ENCODE measurements at regions not wholly inside any gene's neighbourhood (a gene's known extent, or its start where the extent isn't known, plus 50 kb on each side); places are given as distances from the start of the nearest gene placed in this dataset.

- peaks cover 22% of the 10 kb centered on the region for H3K4me1 Mint-ChIP-seq
- Histone ChIP-seq H3K4me1 (peaks cover 22% of the 10 kb centered on the region), H3K4me2 (no peak overlapping the region), H3F3A (ENCODE audit: low read depth) (peaks cover 9% of the 10 kb centered on the region), H3K9ac (no peak overlapping the region), H3K4me3 (no peak overlapping the region), H3K27me3 (peaks cover 20% of the 10 kb centered on the region), H3K27ac (no peak overlapping the region), H3K36me3 (no peaks in the 10 kb centered on the region), H4K20me1 (ENCODE audit: low read depth) (no peaks in the 10 kb centered on the region), H2AFZ (replicated peaks) (no peak overlapping the region), H3K9me3 (ENCODE audit: low read depth) (no peaks in the 10 kb centered on the region), H3K79me2 (ENCODE audit: low read depth) (no peaks in the 10 kb centered on the region)
- no peak overlapping the region for H3K27ac Mint-ChIP-seq
- H3K27me3 Mint-ChIP-seq (ENCODE audit: insufficient read depth, low read depth) = no peaks in the 10 kb centered on the region
- peaks cover 3% of the 10 kb centered on the region for H3K9me3 Mint-ChIP-seq
- TF ChIP-seq EZH2 (IDR thresholded peaks at IDR 0.05) (no peak), EZH2phosphoT487 (IDR thresholded peaks at IDR 0.05) (no peak)
- TF ChIP-seq, protein P1, sequence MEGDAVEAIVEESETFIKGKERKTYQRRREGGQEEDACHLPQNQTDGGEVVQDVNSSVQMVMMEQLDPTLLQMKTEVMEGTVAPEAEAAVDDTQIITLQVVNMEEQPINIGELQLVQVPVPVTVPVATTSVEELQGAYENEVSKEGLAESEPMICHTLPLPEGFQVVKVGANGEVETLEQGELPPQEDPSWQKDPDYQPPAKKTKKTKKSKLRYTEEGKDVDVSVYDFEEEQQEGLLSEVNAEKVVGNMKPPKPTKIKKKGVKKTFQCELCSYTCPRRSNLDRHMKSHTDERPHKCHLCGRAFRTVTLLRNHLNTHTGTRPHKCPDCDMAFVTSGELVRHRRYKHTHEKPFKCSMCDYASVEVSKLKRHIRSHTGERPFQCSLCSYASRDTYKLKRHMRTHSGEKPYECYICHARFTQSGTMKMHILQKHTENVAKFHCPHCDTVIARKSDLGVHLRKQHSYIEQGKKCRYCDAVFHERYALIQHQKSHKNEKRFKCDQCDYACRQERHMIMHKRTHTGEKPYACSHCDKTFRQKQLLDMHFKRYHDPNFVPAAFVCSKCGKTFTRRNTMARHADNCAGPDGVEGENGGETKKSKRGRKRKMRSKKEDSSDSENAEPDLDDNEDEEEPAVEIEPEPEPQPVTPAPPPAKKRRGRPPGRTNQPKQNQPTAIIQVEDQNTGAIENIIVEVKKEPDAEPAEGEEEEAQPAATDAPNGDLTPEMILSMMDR (IDR thresholded peaks at IDR 0.05) = no peak
- DNase-seq (ENCODE audit: low spot score) = no peak
- H3K36me3 Mint-ChIP-seq = no peaks in the 10 kb centered on the region
- no peak overlapping the region for H3K4me3 Mint-ChIP-seq
Observed at GRCh38 chr2:131418625-131419024, 54.7 kb upstream of the RAB6D start.

- no peaks in the 10 kb centered on the region for H3K36me3 Mint-ChIP-seq
- no peak overlapping the region for H3K4me3 ChIP-seq
- no peak overlapping the region for H3K27ac Mint-ChIP-seq
- H3K4me1 Mint-ChIP-seq = peaks cover 29% of the 10 kb centered on the region
- peaks cover 9% of the 10 kb centered on the region for H3F3A ChIP-seq (ENCODE audit: low read depth)
- H3K27me3 Mint-ChIP-seq (ENCODE audit: insufficient read depth, low read depth) = no peaks in the 10 kb centered on the region
- no peak overlapping the region for H2AFZ ChIP-seq (replicated peaks)
- peaks cover 12% of the 10 kb centered on the region for H3K27me3 ChIP-seq
- H4K20me1 ChIP-seq (ENCODE audit: low read depth) = no peaks in the 10 kb centered on the region
- H3K9me3 Mint-ChIP-seq = no peaks in the 10 kb centered on the region
- H3K4me2 ChIP-seq = no peak overlapping the region
- H3K9ac ChIP-seq = no peak overlapping the region
- no peaks in the 10 kb centered on the region for H3K36me3 ChIP-seq
- H3K4me3 Mint-ChIP-seq = no peak overlapping the region
- peaks cover 22% of the 10 kb centered on the region for H3K4me1 ChIP-seq
- no peak for DNase-seq (ENCODE audit: low spot score)
- H3K79me2 ChIP-seq (ENCODE audit: low read depth) = no peaks in the 10 kb centered on the region
- TF ChIP-seq, protein P1 (IDR thresholded peaks at IDR 0.05) = no peak
- TF ChIP-seq EZH2phosphoT487 (IDR thresholded peaks at IDR 0.05) (no peak), EZH2 (IDR thresholded peaks at IDR 0.05) (no peak)
- H3K9me3 ChIP-seq (ENCODE audit: low read depth) = no peaks in the 10 kb centered on the region
- H3K27ac ChIP-seq = no peak overlapping the region
Observed at GRCh38 chr2:131417886-131418285, 53.9 kb upstream of the RAB6D start.

GRCh38 chr2:131413785-131414184 lies 49.8 kb upstream of the RAB6D start:
- H3K4me1 ChIP-seq = peaks cover under 1% of the 10 kb centered on the region
- H3K36me3 ChIP-seq = no peaks in the 10 kb centered on the region
- no peak overlapping the region for H3K4me3 ChIP-seq
- no peak overlapping the region for H3K4me3 Mint-ChIP-seq
- DNase-seq (ENCODE audit: low spot score) = no peak
- no peaks in the 10 kb centered on the region for H3K36me3 Mint-ChIP-seq
- H3K27ac ChIP-seq = no peak overlapping the region
- H3K27me3 Mint-ChIP-seq (ENCODE audit: insufficient read depth, low read depth) = no peaks in the 10 kb centered on the region
- H3K27me3 ChIP-seq = no peaks in the 10 kb centered on the region
- TF ChIP-seq EZH2phosphoT487 (IDR thresholded peaks at IDR 0.05) (no peak), EZH2 (IDR thresholded peaks at IDR 0.05) (no peak)
- TF ChIP-seq, protein P1 (IDR thresholded peaks at IDR 0.05) = no peak
- H3F3A ChIP-seq (ENCODE audit: low read depth) = no peaks in the 10 kb centered on the region
- no peak overlapping the region for H3K9ac ChIP-seq
- peaks cover 6% of the 10 kb centered on the region for H3K4me1 Mint-ChIP-seq
- no peaks in the 10 kb centered on the region for H3K9me3 ChIP-seq (ENCODE audit: low read depth)
- H2AFZ ChIP-seq (replicated peaks) = no peak overlapping the region
- no peaks in the 10 kb centered on the region for H4K20me1 ChIP-seq (ENCODE audit: low read depth)
- no peak overlapping the region for H3K4me2 ChIP-seq
- no peak overlapping the region for H3K27ac Mint-ChIP-seq
- no peaks in the 10 kb centered on the region for H3K9me3 Mint-ChIP-seq
- H3K79me2 ChIP-seq (ENCODE audit: low read depth) = no peaks in the 10 kb centered on the region

Measured in neural progenitor cell (in vitro differentiated cells).